ENCODE measurements at regions not wholly inside any gene's neighbourhood (a gene's known extent, or its start where the extent isn't known, plus 50 kb on each side); places are given as distances from the start of the nearest gene placed in this dataset.

GRCh38 chr13:74009100-74009668 is 125.0 kb downstream of the KLF12 start:
- TF ChIP-seq CTCF (IDR thresholded peaks at IDR 0.05; ENCODE audit: unreplicated experiment): no peak
- no TSS peak for BruUV-seq (replicated peaks)
- Mint-ChIP-seq H3K4me3 (ENCODE audit: unreplicated experiment) (no peak overlapping the region), H3K27ac (ENCODE audit: low read depth, unreplicated experiment) (no peak overlapping the region), H3K36me3 (ENCODE audit: insufficient read depth, unreplicated experiment) (no peaks in the 10 kb centered on the region), H3K27me3 (ENCODE audit: insufficient read depth, unreplicated experiment) (no peaks in the 10 kb centered on the region), H3K9me3 (ENCODE audit: unreplicated experiment) (no peaks in the 10 kb centered on the region), H3K4me1 (ENCODE audit: insufficient read depth, unreplicated experiment) (peaks cover 7% of the 10 kb centered on the region)
- CTCF ChIA-PET: no interaction called here
- POLR2A ChIA-PET: no interaction called here
- DNase-seq (ENCODE audit: unreplicated experiment): no peak
- intact Hi-C loops (cut with micrococcal nuclease): no loop called here

GRCh38 chr13:74006666-74007065 is 127.5 kb downstream of the KLF12 start:
- H3K9me3 Mint-ChIP-seq (ENCODE audit: unreplicated experiment): no peaks in the 10 kb centered on the region
- ChIA-PET POLR2A (no interaction called here), CTCF (no interaction called here)
- peaks cover 12% of the 10 kb centered on the region for H3K4me1 Mint-ChIP-seq (ENCODE audit: insufficient read depth, unreplicated experiment)
- no TSS peak for BruUV-seq (replicated peaks)
- no peak overlapping the region for H3K27ac Mint-ChIP-seq (ENCODE audit: low read depth, unreplicated experiment)
- H3K4me3 Mint-ChIP-seq (ENCODE audit: unreplicated experiment): no peak overlapping the region
- intact Hi-C loops (cut with micrococcal nuclease): no loop called here
- H3K27me3 Mint-ChIP-seq (ENCODE audit: insufficient read depth, unreplicated experiment): no peaks in the 10 kb centered on the region
- no peak for DNase-seq (ENCODE audit: unreplicated experiment)
- no peaks in the 10 kb centered on the region for H3K36me3 Mint-ChIP-seq (ENCODE audit: insufficient read depth, unreplicated experiment)
- TF ChIP-seq CTCF (IDR thresholded peaks at IDR 0.05; ENCODE audit: unreplicated experiment): no peak

- CTCF ChIA-PET: interaction anchor here (0.6 kb wide), 1 partner anchor 33 kb away, joined by 3 read pairs; no protein-coding TSS in a partner anchor
- BruUV-seq (replicated peaks): no TSS peak
- Mint-ChIP-seq H3K27me3 (ENCODE audit: insufficient read depth, unreplicated experiment) (no peaks in the 10 kb centered on the region), H3K4me3 (ENCODE audit: unreplicated experiment) (no peak overlapping the region), H3K4me1 (ENCODE audit: insufficient read depth, unreplicated experiment) (peaks cover 12% of the 10 kb centered on the region), H3K27ac (ENCODE audit: low read depth, unreplicated experiment) (no peak overlapping the region), H3K36me3 (ENCODE audit: insufficient read depth, unreplicated experiment) (no peaks in the 10 kb centered on the region), H3K9me3 (ENCODE audit: unreplicated experiment) (no peaks in the 10 kb centered on the region)
- TF ChIP-seq CTCF (IDR thresholded peaks at IDR 0.05; ENCODE audit: unreplicated experiment): no peak
- DNase-seq (ENCODE audit: unreplicated experiment): no peak
- intact Hi-C loops (cut with micrococcal nuclease): no loop called here
- POLR2A ChIA-PET: interaction anchor here (0.6 kb wide), 1 partner anchor 1242 kb away, joined by 3 read pairs; no protein-coding TSS in a partner anchor
These were observed 128.7 kb downstream of the KLF12 start for GRCh38 chr13:74005320-74006157.

GRCh38 chr13:74004109-74004508 is 130.1 kb downstream of the KLF12 start:
- CTCF ChIA-PET: no interaction called here
- no TSS peak for BruUV-seq (replicated peaks)

More at GRCh38 chr13:74004109-74004508, 130.1 kb downstream of the KLF12 start:
- no peaks in the 10 kb centered on the region for H3K27me3 Mint-ChIP-seq (ENCODE audit: insufficient read depth, unreplicated experiment)
- POLR2A ChIA-PET: no interaction called here
- no peak overlapping the region for H3K4me3 Mint-ChIP-seq (ENCODE audit: unreplicated experiment)
- peaks cover 14% of the 10 kb centered on the region for H3K4me1 Mint-ChIP-seq (ENCODE audit: insufficient read depth, unreplicated experiment)
- intact Hi-C loops (cut with micrococcal nuclease): no loop called here
- no peak overlapping the region for H3K27ac Mint-ChIP-seq (ENCODE audit: low read depth, unreplicated experiment)
- no peak for DNase-seq (ENCODE audit: unreplicated experiment)
- no peaks in the 10 kb centered on the region for H3K9me3 Mint-ChIP-seq (ENCODE audit: unreplicated experiment)
- no peak for TF ChIP-seq CTCF (IDR thresholded peaks at IDR 0.05; ENCODE audit: unreplicated experiment)
- no peaks in the 10 kb centered on the region for H3K36me3 Mint-ChIP-seq (ENCODE audit: insufficient read depth, unreplicated experiment)
